HCT116 (cell line): ENCODE measurements at regions not wholly inside any gene's neighbourhood (a gene's known extent, or its start where the extent isn't known, plus 50 kb on each side); places are given as distances from the start of the nearest gene placed in this dataset.

Experiments used
- EZH2 ChIP-seq: fragments of 200-600 bp; sonication (generic); IDR thresholded peaks from 2 replicates; pipeline ENCODE4 v1.6.1; 2017; ENCODE audit warnings: antibody characterized with exemption, mixed run types
- POLR2A ChIP-seq: IDR thresholded peaks from 2 replicates; pipeline ENCODE4 v1.7.0; 2011; ENCODE audit warnings: borderline replicate concordance; ENCODE audit not compliant: insufficient read depth, insufficient read length; ENCODE audit errors: extremely low read depth
- POLR2AphosphoS5 ChIP-seq: IDR thresholded peaks from 2 replicates; pipeline ENCODE4 v1.6.1; 2011; ENCODE audit warnings: mild to moderate bottlenecking, low read depth, low read length, moderate library complexity
- SP1 ChIP-seq: IDR thresholded peaks from 2 replicates; pipeline ENCODE4 v1.6.1; 2012; ENCODE audit warnings: low read depth
- TF ChIP-seq, protein P1 (sequence below): IDR thresholded peaks from 2 replicates; pipeline ENCODE4 v1.6.1; 2012; ENCODE audit warnings: low read depth
- TF ChIP-seq, protein P2 (sequence below), 3 experiments: fragments of 200-600 bp in 1 of 3; sonication (generic) in 1 of 3; IDR thresholded peaks in 2 of 3; conservative IDR thresholded peaks in 1 of 3; 2 replicates each; pipeline ENCODE4 v1.5.1; 2012 to 2017; ENCODE audit warnings: low read depth in 2 of 3, low read length in 2 of 3, antibody characterized with exemption in 1 of 3, borderline replicate concordance in 1 of 3, control low read depth in 1 of 3, mild to moderate bottlenecking in 1 of 3, mixed read lengths in 1 of 3, mixed run types in 1 of 3, moderate library complexity in 1 of 3; ENCODE audit not compliant: insufficient read depth in 1 of 3

DNA sequence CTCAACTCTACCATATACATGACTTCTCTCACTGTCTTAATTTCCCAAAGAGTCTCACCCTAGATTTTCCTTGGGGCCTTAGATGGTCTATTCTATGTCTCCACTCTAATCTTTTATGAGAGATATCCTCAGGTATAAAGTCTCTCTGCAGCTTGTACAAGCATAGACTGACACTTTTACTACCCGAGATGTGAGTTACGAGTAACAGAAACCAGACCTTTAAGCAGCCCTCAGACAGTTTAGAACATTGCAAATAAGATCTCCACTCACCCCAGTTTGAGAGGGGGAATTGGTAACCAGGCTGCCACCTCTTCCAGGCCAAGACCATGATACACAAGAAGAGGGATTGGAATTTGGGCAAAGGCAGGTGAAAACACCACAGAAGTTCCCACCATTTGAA is 542.5 kb downstream of the TLE4 start:
- TF ChIP-seq POLR2A, result no peak
- TF ChIP-seq POLR2AphosphoS5, result no peak
- TF ChIP-seq, protein P1, sequence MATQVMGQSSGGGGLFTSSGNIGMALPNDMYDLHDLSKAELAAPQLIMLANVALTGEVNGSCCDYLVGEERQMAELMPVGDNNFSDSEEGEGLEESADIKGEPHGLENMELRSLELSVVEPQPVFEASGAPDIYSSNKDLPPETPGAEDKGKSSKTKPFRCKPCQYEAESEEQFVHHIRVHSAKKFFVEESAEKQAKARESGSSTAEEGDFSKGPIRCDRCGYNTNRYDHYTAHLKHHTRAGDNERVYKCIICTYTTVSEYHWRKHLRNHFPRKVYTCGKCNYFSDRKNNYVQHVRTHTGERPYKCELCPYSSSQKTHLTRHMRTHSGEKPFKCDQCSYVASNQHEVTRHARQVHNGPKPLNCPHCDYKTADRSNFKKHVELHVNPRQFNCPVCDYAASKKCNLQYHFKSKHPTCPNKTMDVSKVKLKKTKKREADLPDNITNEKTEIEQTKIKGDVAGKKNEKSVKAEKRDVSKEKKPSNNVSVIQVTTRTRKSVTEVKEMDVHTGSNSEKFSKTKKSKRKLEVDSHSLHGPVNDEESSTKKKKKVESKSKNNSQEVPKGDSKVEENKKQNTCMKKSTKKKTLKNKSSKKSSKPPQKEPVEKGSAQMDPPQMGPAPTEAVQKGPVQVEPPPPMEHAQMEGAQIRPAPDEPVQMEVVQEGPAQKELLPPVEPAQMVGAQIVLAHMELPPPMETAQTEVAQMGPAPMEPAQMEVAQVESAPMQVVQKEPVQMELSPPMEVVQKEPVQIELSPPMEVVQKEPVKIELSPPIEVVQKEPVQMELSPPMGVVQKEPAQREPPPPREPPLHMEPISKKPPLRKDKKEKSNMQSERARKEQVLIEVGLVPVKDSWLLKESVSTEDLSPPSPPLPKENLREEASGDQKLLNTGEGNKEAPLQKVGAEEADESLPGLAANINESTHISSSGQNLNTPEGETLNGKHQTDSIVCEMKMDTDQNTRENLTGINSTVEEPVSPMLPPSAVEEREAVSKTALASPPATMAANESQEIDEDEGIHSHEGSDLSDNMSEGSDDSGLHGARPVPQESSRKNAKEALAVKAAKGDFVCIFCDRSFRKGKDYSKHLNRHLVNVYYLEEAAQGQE, result no peak
- TF ChIP-seq, protein P2, sequence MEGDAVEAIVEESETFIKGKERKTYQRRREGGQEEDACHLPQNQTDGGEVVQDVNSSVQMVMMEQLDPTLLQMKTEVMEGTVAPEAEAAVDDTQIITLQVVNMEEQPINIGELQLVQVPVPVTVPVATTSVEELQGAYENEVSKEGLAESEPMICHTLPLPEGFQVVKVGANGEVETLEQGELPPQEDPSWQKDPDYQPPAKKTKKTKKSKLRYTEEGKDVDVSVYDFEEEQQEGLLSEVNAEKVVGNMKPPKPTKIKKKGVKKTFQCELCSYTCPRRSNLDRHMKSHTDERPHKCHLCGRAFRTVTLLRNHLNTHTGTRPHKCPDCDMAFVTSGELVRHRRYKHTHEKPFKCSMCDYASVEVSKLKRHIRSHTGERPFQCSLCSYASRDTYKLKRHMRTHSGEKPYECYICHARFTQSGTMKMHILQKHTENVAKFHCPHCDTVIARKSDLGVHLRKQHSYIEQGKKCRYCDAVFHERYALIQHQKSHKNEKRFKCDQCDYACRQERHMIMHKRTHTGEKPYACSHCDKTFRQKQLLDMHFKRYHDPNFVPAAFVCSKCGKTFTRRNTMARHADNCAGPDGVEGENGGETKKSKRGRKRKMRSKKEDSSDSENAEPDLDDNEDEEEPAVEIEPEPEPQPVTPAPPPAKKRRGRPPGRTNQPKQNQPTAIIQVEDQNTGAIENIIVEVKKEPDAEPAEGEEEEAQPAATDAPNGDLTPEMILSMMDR (IDR thresholded peaks at IDR 0.05 in 2 of 3, conservative IDR thresholded peaks at IDR 0.05 in 1 of 3; ENCODE audit: borderline replicate concordance in 1 of 3, insufficient read depth in 1 of 3, low read depth in 2 of 3, low read length in 2 of 3), result no peak
- TF ChIP-seq EZH2, result no peak
- TF ChIP-seq SP1, result no peak
